GM12875 (cell line): ENCODE measurements at regions not wholly inside any gene's neighbourhood (a gene's known extent, or its start where the extent isn't known, plus 50 kb on each side); places are given as distances from the start of the nearest gene placed in this dataset.

Experiments
- H3K4me3 ChIP-seq: one replicate; pipeline ENCODE4 v1.5.1; 2011; ENCODE audit warnings: low read depth, low read length, control low read depth
- TF ChIP-seq, protein P1 (sequence below): IDR thresholded peaks from 2 replicates; pipeline ENCODE4 v1.5.1; 2011; ENCODE audit warnings: low read depth, mild to moderate bottlenecking, control low read depth, inconsistent platforms, low read length, moderate library complexity, borderline replicate concordance; ENCODE audit not compliant: insufficient read depth

GRCh38 chr13:99752373-99752772 is 219.2 kb downstream of the ZIC5 start:
- H3K4me3 ChIP-seq: no peak overlapping the region
- TF ChIP-seq, protein P1, sequence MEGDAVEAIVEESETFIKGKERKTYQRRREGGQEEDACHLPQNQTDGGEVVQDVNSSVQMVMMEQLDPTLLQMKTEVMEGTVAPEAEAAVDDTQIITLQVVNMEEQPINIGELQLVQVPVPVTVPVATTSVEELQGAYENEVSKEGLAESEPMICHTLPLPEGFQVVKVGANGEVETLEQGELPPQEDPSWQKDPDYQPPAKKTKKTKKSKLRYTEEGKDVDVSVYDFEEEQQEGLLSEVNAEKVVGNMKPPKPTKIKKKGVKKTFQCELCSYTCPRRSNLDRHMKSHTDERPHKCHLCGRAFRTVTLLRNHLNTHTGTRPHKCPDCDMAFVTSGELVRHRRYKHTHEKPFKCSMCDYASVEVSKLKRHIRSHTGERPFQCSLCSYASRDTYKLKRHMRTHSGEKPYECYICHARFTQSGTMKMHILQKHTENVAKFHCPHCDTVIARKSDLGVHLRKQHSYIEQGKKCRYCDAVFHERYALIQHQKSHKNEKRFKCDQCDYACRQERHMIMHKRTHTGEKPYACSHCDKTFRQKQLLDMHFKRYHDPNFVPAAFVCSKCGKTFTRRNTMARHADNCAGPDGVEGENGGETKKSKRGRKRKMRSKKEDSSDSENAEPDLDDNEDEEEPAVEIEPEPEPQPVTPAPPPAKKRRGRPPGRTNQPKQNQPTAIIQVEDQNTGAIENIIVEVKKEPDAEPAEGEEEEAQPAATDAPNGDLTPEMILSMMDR: no peak

DNA sequence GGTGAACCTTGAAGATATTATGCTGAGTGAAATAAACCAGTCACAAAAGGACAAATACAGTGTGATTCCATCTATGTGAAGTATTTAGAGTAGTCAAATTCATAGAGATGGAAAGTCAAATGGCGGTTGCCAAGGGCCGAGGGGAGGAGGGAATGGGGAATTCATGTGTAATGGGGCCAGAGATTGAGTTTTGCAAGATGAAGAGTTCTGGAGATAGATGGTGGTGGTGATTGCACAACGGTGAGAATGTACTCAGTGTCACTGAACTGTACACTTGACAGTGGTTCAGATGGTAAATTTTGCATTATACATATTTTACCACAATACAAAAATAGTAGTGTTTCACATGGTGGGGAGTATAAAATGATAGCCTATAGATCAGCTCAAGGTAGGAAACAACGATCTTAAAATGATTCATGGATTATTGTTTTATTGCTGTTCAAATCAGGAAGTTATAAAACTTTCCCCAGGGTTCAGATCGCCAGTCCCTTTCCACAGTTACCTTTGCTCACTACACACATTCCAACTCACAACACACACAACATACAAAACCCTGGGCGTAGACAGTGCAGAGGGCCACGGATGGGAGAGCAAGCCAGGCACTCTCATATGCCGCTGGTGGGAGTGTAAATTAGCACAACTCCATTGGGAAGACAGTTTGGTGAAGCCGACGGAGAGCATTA is 219.9 kb downstream of the ZIC5 start:
- TF ChIP-seq, protein P1: no peak
- no peak overlapping the region for H3K4me3 ChIP-seq

GRCh38 chr13:99750951-99751350 is 220.6 kb downstream of the ZIC5 start:
- TF ChIP-seq, protein P1: no peak
- no peak overlapping the region for H3K4me3 ChIP-seq

GRCh38 chr13:99749271-99750019 is 222.1 kb downstream of the ZIC5 start:
- TF ChIP-seq, protein P1: no peak
- no peak overlapping the region for H3K4me3 ChIP-seq

DNA sequence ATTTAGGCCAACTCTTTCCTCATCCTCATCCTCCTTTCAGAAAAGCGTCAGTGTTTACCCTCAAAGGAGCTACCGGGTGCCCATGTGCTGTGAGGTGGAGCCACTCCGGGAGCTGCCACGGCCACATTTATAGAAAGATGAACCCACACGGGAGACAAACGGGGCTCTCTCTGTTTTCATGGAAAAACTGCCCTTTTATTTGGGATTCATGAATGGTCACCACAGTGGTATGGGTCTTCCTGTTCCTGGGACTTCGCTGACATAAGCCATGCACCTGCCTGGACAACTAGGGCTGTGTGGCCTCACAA is 224.2 kb downstream of the ZIC5 start:
- no peak overlapping the region for H3K4me3 ChIP-seq
- TF ChIP-seq, protein P1: no peak

GRCh38 chr13:99746637-99747402 is 224.7 kb downstream of the ZIC5 start:
- TF ChIP-seq, protein P1: no peak
- no peak overlapping the region for H3K4me3 ChIP-seq
